Neural cell (in vitro differentiated cells): ENCODE measurements at regions not wholly inside any gene's neighbourhood (a gene's known extent, or its start where the extent isn't known, plus 50 kb on each side); places are given as distances from the start of the nearest gene placed in this dataset.

Experiments
- EZH2 ChIP-seq: fragments of 200-600, 300-800 bp; shearing (Covaris generic), sonication (generic); IDR thresholded peaks from 2 replicates; pipeline ENCODE4 v1.6.1; 2014; ENCODE audit warnings: antibody characterized with exemption, low read length, borderline replicate concordance, mild to moderate bottlenecking; ENCODE audit not compliant: insufficient read depth, poor library complexity, severe bottlenecking
- RAD21 ChIP-seq: fragments of 450-650 bp; conservative IDR thresholded peaks from 2 replicates; pipeline ENCODE4 v1.6.1; 2014; ENCODE audit warnings: antibody characterized with exemption, mild to moderate bottlenecking, moderate library complexity
- TF ChIP-seq, protein P1 (sequence below): IDR thresholded peaks from 2 replicates; pipeline ENCODE4 v1.6.1; 2012; ENCODE audit warnings: borderline replicate concordance
- TF ChIP-seq, protein P2 (sequence below): fragments of 450-650 bp; IDR thresholded peaks from 2 replicates; pipeline ENCODE4 v1.5.1; 2014; ENCODE audit warnings: antibody characterized with exemption, mild to moderate bottlenecking, moderate library complexity; ENCODE audit not compliant: poor library complexity, severe bottlenecking

- TF ChIP-seq RAD21, result no peak
- no peak for TF ChIP-seq EZH2
- TF ChIP-seq, protein P1, sequence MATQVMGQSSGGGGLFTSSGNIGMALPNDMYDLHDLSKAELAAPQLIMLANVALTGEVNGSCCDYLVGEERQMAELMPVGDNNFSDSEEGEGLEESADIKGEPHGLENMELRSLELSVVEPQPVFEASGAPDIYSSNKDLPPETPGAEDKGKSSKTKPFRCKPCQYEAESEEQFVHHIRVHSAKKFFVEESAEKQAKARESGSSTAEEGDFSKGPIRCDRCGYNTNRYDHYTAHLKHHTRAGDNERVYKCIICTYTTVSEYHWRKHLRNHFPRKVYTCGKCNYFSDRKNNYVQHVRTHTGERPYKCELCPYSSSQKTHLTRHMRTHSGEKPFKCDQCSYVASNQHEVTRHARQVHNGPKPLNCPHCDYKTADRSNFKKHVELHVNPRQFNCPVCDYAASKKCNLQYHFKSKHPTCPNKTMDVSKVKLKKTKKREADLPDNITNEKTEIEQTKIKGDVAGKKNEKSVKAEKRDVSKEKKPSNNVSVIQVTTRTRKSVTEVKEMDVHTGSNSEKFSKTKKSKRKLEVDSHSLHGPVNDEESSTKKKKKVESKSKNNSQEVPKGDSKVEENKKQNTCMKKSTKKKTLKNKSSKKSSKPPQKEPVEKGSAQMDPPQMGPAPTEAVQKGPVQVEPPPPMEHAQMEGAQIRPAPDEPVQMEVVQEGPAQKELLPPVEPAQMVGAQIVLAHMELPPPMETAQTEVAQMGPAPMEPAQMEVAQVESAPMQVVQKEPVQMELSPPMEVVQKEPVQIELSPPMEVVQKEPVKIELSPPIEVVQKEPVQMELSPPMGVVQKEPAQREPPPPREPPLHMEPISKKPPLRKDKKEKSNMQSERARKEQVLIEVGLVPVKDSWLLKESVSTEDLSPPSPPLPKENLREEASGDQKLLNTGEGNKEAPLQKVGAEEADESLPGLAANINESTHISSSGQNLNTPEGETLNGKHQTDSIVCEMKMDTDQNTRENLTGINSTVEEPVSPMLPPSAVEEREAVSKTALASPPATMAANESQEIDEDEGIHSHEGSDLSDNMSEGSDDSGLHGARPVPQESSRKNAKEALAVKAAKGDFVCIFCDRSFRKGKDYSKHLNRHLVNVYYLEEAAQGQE, result no peak
- TF ChIP-seq, protein P2, sequence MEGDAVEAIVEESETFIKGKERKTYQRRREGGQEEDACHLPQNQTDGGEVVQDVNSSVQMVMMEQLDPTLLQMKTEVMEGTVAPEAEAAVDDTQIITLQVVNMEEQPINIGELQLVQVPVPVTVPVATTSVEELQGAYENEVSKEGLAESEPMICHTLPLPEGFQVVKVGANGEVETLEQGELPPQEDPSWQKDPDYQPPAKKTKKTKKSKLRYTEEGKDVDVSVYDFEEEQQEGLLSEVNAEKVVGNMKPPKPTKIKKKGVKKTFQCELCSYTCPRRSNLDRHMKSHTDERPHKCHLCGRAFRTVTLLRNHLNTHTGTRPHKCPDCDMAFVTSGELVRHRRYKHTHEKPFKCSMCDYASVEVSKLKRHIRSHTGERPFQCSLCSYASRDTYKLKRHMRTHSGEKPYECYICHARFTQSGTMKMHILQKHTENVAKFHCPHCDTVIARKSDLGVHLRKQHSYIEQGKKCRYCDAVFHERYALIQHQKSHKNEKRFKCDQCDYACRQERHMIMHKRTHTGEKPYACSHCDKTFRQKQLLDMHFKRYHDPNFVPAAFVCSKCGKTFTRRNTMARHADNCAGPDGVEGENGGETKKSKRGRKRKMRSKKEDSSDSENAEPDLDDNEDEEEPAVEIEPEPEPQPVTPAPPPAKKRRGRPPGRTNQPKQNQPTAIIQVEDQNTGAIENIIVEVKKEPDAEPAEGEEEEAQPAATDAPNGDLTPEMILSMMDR, result no peak
Measured at GRCh38 chr13:44293374-44293773, 80.2 kb upstream of the SERP2 start.
